ENCODE measurements at regions not wholly inside any gene's neighbourhood (a gene's known extent, or its start where the extent isn't known, plus 50 kb on each side); places are given as distances from the start of the nearest gene placed in this dataset.

DNA sequence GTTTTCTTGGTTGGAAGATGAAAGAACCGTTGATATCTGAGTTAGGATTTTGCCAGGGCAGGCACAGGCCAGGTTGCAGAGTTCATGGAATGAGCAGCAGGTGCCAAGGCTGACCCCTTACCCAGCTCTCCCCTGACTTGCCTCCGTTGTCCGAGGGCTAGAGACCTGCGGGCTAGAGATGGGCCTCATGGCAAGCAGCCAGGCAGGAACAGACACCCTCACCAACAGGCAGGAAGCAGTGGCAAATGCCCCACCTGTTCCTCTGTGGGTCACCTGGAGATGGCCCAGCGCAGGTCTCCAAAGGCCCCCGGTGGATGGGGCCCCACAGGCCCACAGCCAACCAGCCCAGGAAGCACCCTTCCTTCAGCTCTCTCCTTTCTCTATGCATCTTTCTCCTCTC lies 186.7 kb upstream of the PMEPA1 start:
- no peak for TF ChIP-seq EZH2 (IDR thresholded peaks at IDR 0.05; ENCODE audit: borderline replicate concordance, low read depth, low read length, poor library complexity, severe bottlenecking)
- TF ChIP-seq, protein P1, sequence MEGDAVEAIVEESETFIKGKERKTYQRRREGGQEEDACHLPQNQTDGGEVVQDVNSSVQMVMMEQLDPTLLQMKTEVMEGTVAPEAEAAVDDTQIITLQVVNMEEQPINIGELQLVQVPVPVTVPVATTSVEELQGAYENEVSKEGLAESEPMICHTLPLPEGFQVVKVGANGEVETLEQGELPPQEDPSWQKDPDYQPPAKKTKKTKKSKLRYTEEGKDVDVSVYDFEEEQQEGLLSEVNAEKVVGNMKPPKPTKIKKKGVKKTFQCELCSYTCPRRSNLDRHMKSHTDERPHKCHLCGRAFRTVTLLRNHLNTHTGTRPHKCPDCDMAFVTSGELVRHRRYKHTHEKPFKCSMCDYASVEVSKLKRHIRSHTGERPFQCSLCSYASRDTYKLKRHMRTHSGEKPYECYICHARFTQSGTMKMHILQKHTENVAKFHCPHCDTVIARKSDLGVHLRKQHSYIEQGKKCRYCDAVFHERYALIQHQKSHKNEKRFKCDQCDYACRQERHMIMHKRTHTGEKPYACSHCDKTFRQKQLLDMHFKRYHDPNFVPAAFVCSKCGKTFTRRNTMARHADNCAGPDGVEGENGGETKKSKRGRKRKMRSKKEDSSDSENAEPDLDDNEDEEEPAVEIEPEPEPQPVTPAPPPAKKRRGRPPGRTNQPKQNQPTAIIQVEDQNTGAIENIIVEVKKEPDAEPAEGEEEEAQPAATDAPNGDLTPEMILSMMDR (conservative IDR thresholded peaks at IDR 0.05; ENCODE audit: low read depth, low read length), result no peak
